NCI-H2081 treated with DMSO at 0.1 percent for 48 hours (cell line): ENCODE measurements at regions not wholly inside any gene's neighbourhood (a gene's known extent, or its start where the extent isn't known, plus 50 kb on each side); places are given as distances from the start of the nearest gene placed in this dataset.

ENCODE experiments used
- DNase-seq: peaks from one replicate; lab custom pipeline; 2025; lab: John Stamatoyannopoulos, UW

- DNase-seq: no peak
Observed at GRCh38 chr12:132424811-132425210, 65.1 kb upstream of the FBRSL1 start.

- no peak for DNase-seq
Observed at GRCh38 chr12:132423820-132424645, 65.9 kb upstream of the FBRSL1 start.

DNA sequence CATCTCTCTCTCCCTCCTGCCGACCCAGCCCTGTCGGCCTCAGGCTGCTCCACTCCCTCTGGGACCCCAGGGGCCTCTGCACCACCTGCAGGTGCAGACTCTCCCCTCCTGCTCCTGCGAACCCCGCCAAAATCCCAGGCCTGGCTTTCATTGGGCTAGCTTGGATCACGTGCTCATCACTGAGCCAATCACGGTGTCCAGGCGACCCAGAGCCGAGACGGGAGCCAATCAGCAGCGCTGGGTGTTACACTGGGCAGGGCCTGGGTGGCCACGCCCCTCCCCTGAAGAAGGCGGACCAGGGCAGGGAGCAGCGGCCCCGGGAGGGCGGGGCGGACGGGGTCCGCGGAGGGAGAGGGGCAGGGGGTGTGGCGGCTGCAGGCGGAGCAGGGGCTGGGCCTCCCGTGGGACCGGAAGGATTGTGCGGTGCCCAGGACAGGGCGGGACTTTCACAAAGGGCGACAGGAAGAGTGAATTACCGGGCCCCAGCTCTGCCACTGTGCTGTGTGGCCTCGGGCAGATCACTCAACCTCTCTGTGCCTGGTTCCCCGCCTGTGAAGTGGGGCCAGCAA is 66.6 kb upstream of the FBRSL1 start:
- DNase-seq: no peak

GRCh38 chr12:132422381-132423043 is 67.4 kb upstream of the FBRSL1 start:
- no peak for DNase-seq

DNA sequence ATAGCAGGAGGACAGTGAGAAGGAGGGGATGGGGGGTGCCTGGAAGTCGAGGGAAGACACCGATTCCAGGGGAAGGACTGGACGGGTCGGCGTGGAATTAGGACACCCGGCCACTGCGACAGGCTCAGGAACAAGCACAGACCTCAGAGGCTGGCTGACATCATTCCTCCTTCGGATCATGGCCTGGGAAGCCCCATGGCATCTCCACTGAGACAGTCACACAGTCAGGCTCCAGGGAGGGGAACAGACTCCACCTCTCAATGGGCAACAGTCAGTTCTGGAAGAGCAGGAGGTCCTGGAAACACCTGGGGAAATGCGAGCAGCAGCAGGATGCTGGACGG is 67.9 kb upstream of the FBRSL1 start:
- no peak for DNase-seq

GRCh38 chr12:132419631-132420246 is 70.2 kb upstream of the FBRSL1 start:
- DNase-seq: no peak

DNA sequence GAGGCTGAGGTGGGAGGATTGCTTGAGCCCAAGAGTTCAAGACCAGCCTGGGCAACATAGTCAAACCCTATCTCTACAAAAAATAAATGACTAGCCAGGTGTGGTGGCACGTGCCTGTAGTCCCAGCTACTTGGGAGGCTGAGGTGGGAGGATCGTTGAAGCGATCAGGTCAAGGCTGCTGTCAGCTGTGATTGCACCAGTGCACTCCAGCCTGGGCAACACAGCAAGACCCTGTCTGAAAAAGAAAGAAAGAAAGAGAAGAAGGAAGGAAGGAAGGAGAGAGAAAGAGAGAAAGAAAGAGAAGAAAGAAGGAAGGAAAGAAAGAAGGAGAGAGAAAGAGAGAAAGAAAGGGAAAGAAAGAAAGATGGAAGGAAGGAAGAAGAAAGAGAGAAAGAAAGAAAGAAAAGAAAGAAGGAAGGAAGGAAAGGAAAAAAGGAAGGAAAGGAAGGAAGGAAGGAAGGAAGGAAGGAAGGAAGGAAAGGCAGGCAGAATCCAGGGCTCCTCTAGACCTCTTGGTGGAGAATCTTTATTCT is 71.5 kb upstream of the FBRSL1 start:
- no peak for DNase-seq

DNA sequence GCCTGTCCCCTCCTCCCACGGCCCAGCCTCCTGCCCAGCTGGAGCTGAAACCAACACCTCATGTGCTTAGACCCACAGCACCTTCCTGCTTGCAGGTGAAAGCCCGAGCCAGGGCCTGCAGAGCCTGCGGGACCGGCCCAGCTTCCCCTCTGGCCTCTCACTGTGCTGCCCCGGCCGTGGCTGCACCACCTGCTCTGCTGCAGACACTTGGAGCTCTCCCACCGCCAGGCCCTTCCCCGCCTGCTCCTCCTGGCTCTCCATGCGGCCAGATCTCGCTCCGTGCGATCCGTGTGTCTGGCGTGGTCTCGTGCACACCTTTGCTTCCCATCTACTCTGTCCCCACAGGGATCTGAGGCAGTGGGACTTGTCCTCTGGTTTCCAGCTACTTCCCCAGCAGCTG is 72.2 kb upstream of the FBRSL1 start:
- DNase-seq: no peak

DNA sequence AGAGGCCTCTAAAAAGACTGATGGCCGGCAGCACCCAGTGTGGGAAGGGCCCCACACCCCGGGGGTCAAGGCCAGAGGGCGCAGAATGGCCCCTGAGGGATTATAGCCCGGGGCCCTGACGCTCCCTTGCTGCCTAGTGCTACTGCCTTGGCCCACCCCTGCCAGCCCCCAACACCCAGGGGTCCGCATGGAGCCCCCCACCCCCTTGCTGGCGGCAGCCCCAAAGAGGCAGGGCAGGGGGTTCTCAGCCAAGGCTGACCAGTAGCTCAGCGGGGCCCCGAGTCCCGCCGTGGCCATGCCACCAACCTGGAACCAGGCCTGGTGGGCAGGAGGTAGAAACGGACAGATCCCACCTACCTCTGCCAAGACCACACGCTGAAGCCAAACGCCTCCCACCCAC is 73.1 kb upstream of the FBRSL1 start:
- no peak for DNase-seq

- no peak for DNase-seq
Observed at GRCh38 chr12:132416121-132416673, 73.8 kb upstream of the FBRSL1 start.

GRCh38 chr12:132415327-132416120 is 74.4 kb upstream of the FBRSL1 start:
- DNase-seq: no peak

- peak; percentile 37 for DNase-seq
Observed at GRCh38 chr12:132414634-132415326, 75.2 kb upstream of the FBRSL1 start.

GRCh38 chr12:132413931-132414588 is 75.9 kb upstream of the FBRSL1 start:
- no peak for DNase-seq

DNA sequence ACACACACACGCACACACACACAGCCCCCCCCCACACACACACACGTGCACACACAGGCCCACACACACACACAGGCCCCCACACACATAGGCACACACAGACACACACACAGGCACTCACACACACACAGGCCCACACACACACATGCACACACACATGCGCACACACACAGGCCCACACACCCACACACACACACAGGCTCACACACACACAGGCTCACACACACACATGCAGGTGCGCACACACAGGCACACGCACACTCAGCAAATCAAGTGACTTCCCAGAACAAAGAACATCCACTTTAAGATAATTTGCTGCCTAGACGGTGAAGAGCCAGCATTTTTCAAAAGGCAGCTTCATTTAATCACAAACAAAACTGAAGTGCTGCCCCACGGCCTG is 78.5 kb upstream of the FBRSL1 start:
- DNase-seq: no peak

DNA sequence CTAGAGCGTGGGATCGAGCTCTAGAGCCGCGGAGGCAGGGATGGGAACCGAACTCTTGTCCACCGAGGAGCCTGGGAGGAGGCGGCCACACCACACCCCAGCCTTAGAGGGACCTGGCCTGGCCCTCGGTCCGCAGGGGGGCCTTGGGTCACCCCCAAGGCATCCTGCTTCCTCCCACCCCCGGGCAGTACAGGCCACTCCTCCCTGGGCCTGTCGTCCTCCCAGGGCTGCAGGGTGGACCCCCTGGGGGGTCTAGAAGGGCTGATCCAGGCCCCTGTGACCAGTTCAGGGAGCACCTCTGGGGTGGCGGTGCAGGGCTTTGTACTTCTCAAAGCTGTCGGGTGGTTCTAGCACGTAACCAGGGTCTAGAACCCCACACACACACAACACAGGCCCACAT is 79.1 kb upstream of the FBRSL1 start:
- no peak for DNase-seq

- DNase-seq: no peak
Observed at GRCh38 chr12:132410296-132410625, 79.7 kb upstream of the FBRSL1 start.

DNA sequence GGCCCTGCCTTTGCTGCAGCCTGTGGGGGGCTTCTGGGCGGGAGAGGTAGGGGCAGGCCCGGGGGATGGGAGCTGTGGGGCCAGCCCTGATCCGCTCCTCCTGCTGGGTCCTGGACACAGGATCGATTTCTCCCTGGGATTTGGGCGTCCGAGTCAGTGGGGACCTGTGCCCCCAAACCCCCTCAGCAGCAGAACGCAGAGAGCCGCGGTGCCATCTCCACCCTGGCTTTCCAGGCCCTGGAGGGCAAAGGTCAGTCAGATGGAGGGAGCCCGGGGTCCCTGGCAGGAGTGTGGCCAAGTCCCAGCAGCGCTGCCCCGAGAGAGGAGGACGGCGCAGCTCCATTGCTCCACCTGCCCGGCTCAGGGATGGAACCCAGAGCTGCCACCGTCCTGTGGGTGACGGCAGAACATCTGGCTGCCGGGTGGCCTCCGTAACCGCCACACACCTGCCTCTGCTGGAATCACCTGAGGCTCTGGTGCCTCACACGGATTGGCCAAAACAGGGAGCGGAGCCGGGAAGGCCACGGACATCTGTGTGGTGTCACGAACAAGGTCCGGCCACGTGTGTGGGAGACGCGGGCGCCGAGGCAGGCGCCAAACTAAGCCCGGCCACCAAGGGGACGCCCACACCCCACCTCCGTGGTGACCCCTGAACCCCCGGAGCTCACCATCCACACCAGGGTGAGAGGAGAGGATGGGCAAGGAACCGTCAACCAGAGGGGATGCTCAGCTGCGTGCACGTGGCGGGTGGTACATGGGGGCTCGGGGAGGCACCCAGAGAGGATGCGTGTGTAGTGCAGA is 80.3 kb upstream of the FBRSL1 start:
- no peak for DNase-seq

DNA sequence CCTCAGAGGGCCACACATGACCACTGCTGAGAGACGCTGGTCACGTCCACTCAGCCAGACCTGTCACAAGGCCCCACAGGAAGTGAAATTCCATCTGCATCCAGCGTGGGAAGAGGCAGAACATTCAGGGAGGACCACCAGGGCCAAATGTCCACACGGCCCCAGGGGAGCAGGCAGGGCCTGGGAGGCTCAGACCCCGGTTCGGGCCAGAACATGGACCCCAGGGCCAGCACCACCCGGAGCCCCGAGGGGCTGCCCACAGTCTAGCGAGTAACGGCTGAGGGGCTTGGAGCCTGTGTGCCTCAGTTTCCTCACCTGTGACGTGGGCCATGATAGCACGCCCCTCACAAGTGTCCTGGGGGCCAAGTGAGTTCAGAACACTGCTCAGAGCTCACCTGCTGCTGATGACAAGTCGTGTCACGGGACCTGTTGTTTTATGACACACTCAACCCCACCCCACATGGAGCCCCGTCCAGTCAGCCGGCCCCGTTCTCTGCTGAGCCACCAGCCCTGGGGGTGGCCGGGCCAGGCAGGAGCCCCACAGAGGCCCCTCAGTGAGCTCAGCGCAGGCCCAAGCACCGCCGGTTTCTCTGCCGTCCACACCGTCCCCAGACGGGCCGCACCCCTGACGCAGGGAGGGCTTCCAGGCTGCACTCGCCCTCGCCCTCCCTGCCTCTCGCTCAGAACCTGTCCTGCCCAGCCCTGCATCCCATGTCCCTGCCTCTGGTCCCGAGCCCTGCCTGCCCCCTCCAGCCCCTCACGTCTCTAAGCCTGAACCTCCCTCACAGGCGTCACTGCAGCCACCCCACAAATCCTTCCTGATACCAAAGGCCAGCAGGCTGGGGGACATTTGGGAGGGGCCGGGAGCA is 79.5 kb upstream of the GALNT9 start:
- no peak for DNase-seq

GRCh38 chr12:132407992-132408391 is 78.6 kb upstream of the GALNT9 start:
- no peak for DNase-seq
